HuH-7.5 (cell line): ENCODE measurements at regions not wholly inside any gene's neighbourhood (a gene's known extent, or its start where the extent isn't known, plus 50 kb on each side); places are given as distances from the start of the nearest gene placed in this dataset.

ENCODE experiments used
- DNase-seq: peaks from one replicate; pipeline ENCODE4 v3.0.0; 2011; ENCODE audit warnings: low spot score

DNA sequence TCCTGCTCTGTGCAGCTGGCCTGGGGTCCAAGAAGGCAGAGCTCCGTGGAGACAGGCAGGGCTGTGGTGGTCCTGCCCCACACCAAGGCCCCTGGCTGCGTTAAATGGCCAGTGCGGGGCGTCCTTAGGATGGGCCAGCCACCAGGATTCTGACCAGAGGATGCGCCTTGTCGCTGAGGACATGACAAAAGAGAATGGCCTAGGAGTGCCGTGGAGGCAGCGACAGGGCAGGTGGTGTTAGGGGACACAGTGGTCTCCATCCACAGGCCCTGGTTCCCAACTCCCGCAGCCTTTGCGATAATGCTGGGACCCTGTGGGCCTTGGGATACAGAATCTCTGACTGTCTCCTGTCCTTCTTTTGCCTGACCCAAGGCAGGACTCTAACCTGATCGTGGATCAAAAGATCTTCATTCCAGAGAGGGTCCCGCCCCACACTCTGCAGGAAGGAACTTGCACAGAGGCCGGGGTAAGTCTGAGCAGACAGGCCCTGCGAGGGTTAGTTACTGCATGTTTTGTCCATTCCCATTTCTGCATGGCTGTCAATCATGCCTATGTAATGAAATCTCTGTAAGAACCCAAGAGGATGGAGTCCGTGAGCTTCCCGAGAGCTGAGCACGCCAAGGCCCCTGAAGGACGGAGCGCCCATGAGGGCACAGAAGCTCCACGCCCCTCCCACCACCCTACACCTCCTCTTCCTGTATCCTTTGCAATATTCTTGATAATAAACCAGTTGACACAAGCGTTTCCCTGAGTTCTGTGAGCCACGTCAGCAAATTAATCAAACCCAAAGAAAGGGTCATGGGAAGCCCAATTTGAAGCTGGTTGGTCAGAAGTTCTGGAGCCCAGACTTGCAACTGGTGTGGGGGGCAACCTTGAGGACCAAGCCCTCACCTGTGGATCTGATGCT is 251.5 kb upstream of the SALL3 start:
- DNase-seq, result no peak

DNA sequence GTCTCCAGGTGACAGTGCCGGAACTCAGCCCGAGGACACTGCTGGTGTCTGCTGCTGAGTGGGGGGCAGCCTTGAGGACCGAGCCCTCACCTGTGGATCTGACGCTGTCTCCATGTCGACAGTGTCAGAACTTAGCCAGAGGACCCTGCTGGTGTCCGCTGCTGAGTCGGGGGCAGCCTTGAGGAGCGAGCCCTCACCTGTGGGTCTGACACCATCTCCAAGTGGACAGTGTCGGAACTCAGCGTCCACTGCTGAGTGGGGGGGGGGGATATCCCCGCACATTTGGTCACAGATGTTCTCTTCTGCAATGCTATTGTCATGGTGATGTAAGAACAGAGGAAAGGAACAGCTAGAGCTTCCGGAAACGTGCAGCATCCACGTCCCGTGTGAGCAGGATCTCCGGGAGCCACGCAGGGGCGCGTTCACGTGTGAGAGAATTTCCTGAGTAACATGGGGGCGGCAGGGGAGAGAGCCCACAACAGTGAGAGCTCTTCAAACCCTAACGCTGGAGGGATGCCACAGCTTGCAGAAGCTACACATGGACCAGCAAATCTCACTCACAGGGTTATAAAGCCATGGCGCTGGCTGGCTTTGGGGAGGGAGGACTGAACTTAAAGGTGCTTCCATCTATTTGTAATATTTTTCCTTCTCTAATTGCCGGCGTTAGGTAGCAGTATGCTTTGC is 250.7 kb upstream of the SALL3 start:
- DNase-seq, result no peak

DNA sequence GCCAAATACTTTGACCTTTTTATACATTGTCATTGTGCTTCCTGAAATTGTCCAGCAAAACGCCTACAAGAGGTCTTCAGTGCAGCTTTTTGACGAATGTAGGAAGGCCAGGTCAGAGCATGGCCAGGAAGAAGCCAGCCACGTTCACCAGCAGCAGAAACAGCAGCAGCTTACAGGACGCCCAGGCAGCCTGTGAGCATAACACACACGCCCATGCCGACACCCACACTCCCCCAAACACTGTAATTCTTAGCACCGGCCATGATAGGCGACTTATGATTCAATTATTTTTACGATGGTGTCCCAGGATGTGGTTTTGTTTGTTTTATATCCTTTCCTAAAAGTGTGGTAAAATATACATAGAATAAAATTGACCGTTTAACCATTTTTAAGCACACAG is 249.1 kb upstream of the SALL3 start:
- no peak for DNase-seq

DNA sequence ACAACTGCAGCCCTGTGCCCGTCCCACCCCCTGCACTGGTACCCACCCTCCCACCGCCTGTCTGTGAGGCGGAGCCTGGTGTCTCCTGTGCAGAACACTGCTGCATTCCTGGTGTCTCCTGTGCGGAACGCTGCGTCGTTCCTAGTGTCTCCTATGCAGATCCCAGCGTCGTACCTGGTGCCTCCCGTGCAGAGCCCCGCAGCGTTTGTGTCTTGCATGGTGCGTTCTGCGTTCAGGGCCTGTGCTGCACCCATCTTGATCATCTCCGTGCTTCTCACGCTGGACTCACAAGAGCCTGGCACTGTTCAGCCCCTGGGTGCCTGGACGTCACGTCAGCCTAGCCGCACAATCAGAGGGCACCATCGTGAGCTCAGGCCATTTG is 248.6 kb upstream of the SALL3 start:
- DNase-seq, result no peak

DNA sequence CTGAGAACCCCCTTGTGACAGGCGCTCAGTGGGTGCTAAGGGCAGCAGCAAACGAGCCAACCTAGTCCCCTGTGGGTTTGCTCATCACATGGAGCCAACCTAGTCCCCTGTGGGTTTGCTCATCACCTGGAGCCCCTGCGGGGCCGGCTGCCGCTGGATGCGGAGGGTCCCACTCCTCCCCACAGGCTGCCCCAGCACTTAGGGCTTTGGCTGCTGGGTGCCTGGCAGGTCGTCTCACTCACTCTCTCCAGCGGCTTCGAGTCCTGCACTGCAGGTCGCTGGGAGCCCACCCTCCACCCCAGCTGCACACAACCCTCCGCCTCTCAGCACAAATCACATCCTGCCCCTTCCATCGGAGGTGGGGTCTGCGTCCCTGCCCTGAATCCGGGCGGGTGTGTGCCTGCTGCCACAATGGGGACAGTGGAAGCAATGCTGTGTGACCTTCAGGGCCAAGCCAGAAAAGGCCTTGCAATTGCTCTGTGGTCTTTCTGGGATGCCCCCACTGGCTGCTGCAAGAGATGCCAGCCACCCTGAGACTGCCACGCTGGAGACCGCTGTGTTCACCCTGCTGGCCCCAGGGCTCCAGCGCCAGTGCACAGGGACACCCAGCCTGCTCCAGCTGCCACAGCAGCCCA is 248.1 kb upstream of the SALL3 start:
- DNase-seq, result no peak

DNA sequence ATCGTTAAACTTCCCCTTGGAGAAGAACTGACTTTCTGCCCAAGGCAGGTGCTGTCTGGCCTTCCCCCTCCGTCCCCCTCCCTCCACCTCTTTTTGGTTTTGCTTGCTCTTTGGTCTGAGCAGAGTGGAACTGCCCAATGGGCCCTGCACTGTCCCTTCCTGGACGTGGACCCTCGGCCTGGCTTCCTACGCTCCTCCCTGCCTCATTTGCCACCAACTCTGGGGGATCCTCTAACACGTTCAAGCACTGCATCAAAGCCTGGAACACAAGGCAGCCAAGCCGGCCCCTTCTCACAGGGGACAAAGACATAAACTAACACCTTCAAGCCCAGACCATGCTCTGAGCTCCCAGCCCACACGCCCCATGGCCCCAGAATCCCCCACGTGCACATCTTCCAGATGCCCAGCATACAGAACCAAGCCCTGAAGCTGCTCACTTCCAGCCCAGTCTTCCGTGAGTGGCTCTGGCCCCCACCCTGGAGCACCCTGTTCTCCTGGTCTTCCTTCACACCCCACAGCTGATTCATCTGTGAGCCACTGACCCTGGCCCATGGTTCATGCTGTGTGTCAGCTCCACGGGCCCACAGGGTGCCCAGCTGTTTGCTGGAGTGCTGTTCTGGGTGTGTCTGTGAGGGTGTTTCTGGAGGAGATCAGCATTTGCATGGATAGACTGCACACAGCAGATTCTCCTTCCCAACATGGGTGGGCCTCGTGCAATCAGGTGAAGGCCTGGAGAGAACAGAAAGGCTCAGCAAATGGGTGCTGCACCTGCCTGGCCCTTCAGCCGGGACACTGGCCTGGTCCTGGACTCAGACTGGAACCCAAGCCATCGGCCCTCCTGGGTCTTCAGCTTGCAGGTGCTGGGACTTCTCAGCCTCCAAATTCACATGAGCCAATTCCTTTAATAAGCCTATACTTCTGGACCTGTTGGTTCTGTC is 247.1 kb upstream of the SALL3 start:
- no peak for DNase-seq

DNA sequence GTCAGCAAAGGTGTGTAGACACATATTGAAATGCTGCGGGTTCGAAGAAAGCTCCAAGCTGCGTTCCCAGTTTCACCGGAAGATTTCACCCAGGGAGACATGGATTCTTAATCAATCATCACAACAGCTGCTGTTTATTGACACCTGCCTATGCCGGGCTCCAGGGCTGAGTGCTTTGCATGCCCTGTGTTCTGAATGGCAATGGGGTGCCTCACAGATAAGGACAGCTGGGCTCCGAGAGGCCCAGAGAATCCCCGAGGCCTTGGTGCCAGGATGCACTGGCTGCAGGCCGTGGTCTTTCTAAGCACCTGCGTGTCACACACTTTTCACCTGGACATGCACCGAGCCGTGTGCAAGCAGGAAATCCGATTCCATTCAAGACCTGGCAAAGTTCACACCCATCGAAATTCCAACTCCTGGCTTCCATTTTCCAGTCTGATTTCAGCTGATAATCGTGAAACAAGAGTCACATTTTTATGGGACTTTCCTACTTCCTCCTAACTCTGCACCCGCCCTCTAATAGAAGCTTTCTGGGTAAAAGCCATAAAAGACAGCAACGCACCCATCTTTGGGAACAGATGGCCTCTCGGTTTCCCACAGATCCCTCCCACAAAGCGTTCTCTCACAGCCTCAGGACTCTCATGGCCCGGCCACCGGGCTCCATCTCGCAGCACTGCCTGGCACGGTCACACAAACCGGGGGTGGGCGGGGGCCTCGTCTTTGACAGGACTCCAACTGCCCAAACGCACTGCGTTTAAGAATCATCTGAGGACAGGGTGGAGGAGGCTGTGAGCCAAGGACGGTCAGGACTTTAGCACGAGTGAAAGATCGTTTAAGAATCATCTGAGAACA is 245.6 kb upstream of the SALL3 start:
- no peak for DNase-seq

DNA sequence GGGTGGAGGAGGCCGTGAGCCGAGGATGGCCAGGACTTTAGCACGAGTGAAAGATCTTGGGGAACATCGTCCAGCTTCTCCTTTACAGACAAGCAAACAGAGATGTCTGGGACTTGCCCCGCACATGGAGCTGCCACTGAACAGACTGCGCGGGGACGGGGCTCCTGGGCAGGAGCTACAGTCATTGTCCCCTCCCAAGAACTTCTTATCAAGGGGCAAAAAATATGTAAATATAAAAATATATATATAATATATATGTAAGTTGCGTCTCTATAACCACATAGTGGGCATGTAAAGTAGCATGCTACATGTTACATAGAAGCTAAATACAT is 245.0 kb upstream of the SALL3 start:
- no peak for DNase-seq

DNA sequence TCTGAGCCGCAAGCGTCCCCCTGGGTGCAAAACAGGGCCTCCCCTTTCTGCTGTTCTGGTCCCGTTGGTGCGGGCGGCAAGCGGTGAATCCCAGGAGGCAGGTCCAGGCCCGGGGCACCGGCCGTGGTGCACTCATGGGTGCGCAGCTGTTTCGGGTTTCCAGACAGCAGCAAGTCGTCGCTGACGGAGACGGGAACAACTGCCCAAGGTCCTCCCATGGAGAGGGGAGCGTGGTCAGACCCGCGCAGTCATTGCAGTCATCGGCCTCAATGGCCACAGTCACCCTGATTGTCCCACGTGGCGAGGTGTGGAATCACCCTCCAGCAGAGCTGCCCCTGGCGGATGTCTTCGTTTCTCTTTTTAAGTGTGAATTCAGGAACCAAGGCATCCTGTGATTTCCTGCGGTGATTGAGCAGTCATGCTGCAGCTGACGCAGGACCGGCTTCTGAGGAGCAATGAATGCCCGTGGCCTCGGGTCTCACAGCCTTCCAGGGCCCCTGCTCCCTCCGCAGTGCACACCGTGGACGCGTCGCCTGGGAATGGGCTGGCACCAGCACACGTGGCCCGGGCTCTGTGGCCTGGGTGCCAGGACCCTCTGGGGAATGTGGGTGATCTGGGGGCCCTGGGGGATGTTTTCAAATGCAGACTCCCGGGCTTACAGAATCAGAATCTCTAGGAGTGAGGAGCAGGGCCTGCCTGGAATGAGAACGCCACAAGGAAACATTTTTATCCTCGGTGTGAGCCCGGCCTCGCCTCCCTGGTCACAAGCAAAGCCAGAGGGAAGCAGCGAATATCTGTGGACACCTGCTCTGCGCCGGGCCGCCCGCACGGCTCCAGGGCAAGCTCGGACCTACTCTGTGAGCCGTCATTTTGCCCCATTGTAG is 244.2 kb upstream of the SALL3 start:
- DNase-seq, result no peak

DNA sequence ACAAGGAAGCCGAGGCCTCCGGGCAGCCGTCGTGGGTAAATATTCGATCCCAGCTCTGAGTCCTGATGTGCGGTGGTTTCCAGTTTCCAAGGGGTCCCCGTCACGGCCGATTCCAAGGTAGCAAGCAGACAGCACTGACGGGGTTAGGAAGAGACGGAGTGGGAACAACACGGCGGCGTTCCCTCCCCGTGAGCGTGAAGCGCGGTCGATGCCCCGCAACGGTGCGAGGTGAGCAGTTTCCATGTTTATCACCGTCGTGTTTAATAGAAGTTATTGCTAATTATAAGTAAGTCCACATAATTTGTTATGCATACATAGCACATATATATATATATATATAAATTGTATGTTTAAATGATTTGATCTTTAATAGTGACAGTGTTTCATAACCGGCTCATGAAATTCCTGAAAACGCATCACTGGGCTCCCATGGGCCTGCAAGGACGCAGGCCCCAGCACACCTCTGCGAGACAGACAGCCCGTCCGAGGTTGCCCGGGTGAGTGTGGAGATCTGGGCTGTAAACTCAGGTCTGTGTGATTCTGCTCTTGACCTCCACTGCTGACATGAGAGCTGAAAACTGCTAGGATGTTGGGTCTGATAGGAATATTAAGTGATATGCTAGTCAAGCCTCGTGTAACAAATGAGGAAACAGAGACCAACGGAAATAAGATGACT is 243.5 kb upstream of the SALL3 start:
- no peak for DNase-seq

DNA sequence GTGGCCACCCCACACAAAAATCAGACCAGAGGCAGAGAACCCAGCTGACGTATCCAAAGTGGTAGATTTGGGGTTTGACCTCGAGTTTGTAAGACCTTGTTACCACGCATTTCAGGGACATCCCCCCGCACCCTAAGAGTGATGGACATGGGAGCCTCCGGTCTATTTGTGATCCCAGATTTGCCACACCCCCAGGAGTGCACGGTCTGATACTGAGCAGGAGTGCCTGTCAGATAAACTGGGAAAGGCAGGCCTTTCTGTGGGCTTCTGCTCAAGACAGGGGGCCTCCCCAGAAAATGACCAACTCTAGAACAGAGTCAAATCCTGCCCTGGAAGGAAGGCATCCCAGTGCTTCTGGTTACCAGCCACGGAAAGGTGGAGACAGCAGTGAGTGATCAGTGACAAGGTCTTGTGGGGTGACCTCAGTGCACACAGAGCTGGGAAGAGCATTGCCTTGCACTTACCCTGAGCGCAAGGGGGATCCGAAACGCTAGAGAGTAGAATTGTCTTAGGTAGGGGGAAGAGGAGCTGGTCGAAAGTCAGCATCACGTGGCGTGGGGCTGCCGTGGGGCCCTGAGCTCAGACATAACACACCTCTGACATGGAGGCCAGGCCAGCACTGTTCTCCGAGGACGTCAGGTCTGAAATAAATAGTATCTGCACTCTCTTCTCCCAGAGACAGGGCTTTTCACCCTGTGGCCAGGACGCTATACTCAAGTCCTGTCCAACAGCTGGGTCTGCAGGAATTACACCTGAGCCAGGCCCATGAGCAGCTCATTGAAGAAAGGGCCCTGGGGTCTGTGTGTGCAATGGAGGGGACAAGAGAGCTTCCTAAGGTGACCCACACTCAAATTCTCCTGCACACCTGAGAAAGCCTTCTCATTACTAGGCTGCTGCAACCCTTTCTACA is 242.4 kb upstream of the SALL3 start:
- DNase-seq, result no peak

DNA sequence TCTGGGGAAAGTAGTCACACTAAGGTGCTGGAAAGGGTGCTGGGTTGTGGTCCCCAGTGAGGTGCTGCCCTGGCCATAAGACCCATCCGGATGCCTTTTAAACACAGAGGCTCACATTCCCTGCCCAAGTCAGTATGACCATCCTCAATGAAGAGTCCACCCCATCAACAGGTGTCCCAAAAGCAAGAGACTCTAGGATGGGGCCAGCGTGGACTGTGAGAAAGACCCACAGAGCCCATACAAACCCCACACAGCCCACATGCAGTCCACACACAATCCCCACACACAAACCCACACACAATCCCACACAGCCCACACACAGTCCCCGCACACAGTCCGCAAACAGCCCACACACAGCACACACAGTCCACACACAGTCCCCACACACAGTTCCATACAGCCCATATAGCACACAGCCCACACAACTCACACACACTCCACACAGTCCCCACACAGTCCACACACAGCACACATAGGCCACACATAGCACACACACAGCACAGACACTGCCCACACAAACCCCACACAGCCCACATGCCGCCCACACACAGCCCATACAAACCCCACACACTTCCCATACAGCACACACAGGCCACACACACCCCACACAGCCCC is 241.4 kb upstream of the SALL3 start:
- no peak for DNase-seq

DNA sequence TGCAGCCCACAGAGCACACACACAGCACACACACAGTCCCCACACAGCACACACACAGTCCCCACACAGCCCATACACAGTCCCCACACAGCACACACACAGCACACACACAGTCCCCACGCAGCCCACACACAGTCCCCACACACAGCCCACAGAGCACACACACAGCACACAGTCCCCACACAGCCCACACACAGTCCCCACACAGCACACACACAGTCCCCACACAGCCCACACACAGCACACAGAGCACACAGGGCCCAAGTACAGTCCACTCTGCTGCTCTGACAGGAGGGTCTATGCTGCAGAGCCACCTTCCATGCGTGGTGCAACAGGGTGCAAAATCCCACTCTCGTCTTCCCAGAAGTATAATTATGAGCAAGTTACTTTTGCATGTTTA is 240.5 kb upstream of the SALL3 start:
- DNase-seq, result no peak

DNA sequence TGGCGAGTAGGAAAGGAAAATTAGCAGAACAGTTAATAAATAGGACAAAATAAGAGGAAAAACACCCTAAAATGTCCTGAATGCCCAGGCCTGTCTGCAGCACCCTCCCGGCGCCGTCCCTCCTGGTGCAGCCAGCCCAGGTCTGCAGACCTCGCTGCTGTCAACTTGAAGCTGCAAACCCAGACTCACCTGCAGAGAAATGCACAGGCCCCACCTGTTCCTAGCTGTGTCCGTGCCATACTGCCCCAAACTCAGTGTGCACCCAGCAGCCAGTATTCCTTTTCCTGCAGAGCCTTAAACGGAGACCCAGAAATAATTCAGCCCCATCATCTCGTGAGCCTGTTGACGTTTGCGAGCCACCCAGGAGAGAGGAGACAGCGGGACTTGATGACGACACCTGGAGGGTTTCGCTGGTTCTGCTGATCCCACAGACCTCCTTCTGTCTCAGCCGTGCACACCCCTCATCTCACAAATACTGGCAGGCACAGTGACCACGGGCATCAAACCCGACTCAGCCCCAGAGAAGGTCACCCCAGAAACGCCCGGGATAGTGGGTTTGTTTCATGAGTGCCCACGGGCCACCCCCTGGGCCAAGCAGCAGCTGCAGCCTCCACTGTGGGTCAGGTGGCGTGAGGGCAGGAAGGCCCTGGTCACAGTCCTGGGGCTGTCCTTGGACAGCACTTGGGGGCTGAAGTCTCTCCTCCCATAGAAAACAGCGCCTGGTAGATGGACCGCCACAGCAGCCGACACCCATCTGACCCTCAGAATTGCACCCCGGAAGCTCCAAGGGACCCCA is 239.5 kb upstream of the SALL3 start:
- no peak for DNase-seq

DNA sequence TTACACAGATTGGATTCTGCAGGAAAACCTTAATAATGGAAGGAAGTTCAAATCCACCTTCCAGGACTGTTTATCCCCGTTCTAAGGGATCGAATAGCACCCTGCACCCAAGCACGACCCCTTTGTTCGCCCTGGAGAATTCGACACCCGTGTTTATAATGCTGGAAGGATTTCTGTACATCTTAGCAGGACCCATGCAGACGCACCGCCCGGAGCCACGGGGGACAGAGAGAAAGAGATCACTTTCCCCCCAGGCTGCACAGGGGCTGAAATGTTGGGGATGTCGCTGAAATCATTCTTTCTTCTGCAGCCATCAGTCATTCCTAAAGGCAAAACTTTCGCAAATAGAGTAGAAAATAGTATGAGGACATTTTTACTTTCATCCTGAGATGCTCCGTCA is 238.7 kb upstream of the SALL3 start:
- no peak for DNase-seq

DNA sequence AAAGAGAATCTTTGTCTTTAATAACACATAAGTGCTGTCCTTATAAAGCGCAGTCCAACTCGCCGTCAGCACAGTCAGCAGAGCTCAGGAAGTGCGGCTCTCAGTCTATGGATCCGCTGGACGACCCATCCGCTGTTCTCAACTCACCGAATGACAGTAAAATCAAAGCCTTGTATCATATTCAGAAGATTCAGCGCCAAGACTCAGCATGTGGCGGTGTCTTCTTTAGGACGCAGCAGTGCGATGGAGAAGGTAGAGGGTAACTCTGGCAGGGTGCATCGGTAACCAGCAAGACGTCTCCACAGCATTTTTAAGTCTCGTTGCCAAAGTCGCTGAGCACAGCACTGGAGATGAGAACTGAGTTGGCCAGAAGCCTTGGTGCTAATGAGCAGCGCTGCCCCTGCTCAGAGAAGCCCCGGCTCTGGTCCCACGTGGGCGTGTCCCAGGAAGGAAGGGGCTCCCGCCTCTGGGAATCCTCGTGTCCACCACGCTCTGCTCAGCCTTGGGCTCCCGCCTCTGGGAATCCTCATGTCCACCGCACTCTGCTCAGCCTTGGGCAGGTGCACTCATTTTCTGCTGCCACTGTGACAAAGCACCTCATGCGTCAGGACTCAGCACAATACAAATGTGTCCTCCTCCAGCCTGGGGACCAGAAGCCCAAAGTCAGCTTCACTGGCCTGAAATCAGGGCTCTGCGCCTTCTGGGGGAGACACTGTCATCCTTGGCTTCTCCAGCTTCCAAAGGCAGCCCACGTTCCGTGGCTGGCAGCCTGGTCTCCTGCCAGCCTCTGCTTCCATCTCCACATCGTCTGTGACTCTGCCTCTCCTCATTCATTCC is 238.0 kb upstream of the SALL3 start:
- DNase-seq, result no peak
